Spleen (tissue), 11 donors: ENCODE measurements at regions not wholly inside any gene's neighbourhood (a gene's known extent, or its start where the extent isn't known, plus 50 kb on each side); places are given as distances from the start of the nearest gene placed in this dataset.

Experiments
- DNase-seq: peaks from one replicate; pipeline ENCODE4 v3.0.0-alpha.2; 2020
- H3K27ac ChIP-seq, 8 donors: fragments of 200-600 bp; sonication (generic) in 7 of 8; 1 replicate in 4 of 8; 2 replicates in 4 of 8; pipeline versions ENCODE4 v1.5.0 to v1.8.0; 2016 to 2021; ENCODE audit warnings: inconsistent platforms in 4 of 8, mild to moderate bottlenecking in 4 of 8, moderate library complexity in 1 of 8
- H3K27me3 ChIP-seq, 7 donors: fragments of 200-600 bp; sonication (generic) in 6 of 7; replicated peaks in 1 of 7; 1 replicate in 4 of 7; 2 replicates in 3 of 7; pipeline versions ENCODE4 v1.5.0 to v1.8.0; 2016 to 2021; ENCODE audit warnings: inconsistent platforms in 3 of 7, mild to moderate bottlenecking in 1 of 7
- H3K36me3 ChIP-seq, 6 donors: fragments of 200-600 bp; sonication (generic) in 5 of 6; 1 replicate in 4 of 6; 2 replicates in 2 of 6; pipeline versions ENCODE4 v1.5.0 to v1.8.0; 2016 to 2021; ENCODE audit warnings: inconsistent platforms in 2 of 6
- H3K4me1 ChIP-seq, 6 donors: fragments of 200-600 bp; sonication (generic) in 5 of 6; 1 replicate in 3 of 6; 2 replicates in 3 of 6; pipeline versions ENCODE4 v1.5.0 to v1.8.0; 2016 to 2021; ENCODE audit warnings: inconsistent platforms in 3 of 6
- H3K4me3 ChIP-seq, 8 donors: fragments of 200-600 bp; sonication (generic) in 7 of 8; 1 replicate in 4 of 8; 2 replicates in 4 of 8; pipeline versions ENCODE4 v1.5.0 to v1.8.0; 2016 to 2021; ENCODE audit warnings: inconsistent platforms in 4 of 8, mild to moderate bottlenecking in 4 of 8, moderate library complexity in 2 of 8
- H3K9me3 ChIP-seq, 8 donors: fragments of 200-600 bp; sonication (generic) in 7 of 8; 1 replicate in 4 of 8; 2 replicates in 4 of 8; pipeline versions ENCODE4 v1.5.0 to v1.8.0; 2016 to 2021; ENCODE audit warnings: inconsistent platforms in 4 of 8
- POLR2A ChIP-seq, 3 donors: fragments of 450-650 bp; IDR thresholded peaks; one replicate each; pipeline ENCODE4 v1.5.1; 2017; ENCODE audit warnings: antibody characterized with exemption in 3 of 3, mild to moderate bottlenecking in 1 of 3
- POLR2AphosphoS5 ChIP-seq, 3 donors: sonication (generic); formaldehyde crosslinking; IDR thresholded peaks; one replicate each; pipeline ENCODE4 v1.5.1; 2017; ENCODE audit warnings: antibody characterized with exemption in 3 of 3
- WGBS, 5 donors: extraction: QIAGEN DNeasy Blood & Tissue Kit in 3 of 5; methylation state at CpG; one replicate each; pipeline versions ENCODE4 v1.1.5 to v1.1.7; 2013 to 2018; 5-methylcytosine and 5-hydroxymethylcytosine counted together
- intact Hi-C: fragments of 100-400 bp; cut with DNase I; formaldehyde crosslinking; loops from one replicate; pipeline ENCODE4 v1.15.0; 2023; ENCODE audit warnings: low total_unique reads
- TF ChIP-seq, protein P1 (sequence below), 11 experiments: fragments of 200-600 bp in 7 of 11; fragments of 450-650 bp in 4 of 11; sonication (generic) in 4 of 11; IDR thresholded peaks in 8 of 11; conservative IDR thresholded peaks in 3 of 11; 1 replicate in 7 of 11; 2 replicates in 4 of 11; pipeline versions ENCODE4 v1.4.0 to v1.8.0; 2016 to 2021; ENCODE audit warnings: antibody characterized with exemption in 11 of 11, inconsistent platforms in 4 of 11, mild to moderate bottlenecking in 1 of 11
- donor health status: healthy with polysubstance abuse.
- donor health status: DM: no; HTN: no; CAD: no; lungs with moderate emphysema.
- donor health status: DM: no; HTN: no; CAD: no.
- donor health status: Bipolar disorder and iron deficiency.
- donor health status: healthy.
- donor health status: DM: no; HTN: no; CAD: no.
- donor health status: DM: yes; HTN: yes; CAD: no.

DNA sequence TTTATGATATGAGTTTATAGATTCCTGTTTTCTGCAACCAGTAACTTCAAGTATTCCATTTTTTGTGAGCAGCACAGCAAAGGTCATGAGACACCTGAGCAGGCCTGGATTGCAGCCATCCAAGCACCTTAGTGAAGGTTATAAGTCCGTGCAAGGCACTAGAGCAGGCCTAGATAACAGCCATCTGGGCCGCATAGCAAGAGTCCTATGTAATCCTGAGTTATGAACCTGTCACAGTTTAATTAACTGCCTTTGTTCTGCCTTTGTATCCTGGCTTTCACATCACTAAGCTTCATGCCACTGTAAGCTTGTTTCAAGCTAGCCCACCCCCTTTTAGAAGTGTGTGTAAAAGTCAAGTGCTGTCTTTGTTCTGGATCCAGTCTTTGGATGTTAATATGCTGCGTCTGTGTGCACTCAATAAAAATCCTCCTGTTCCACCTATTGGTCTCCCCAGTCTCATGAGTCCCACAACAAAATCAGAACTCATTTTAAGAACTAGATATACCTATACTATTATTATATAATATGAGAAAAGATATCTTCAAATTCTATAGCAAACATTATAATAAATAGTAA, 556.2 kb upstream of the CHRM3 start:
- Histone ChIP-seq H3K4me3 (no peak overlapping the region), H3K36me3 (no peaks in the 10 kb centered on the region), H3K27me3 (no peaks in the 10 kb centered on the region), H3K27ac (no peak overlapping the region), H3K9me3 (peaks cover 0 to 54% (median 40%) of the 10 kb centered on the region in 8 donors), H3K4me1 (no peaks in the 10 kb centered on the region)
- TF ChIP-seq, protein P1, sequence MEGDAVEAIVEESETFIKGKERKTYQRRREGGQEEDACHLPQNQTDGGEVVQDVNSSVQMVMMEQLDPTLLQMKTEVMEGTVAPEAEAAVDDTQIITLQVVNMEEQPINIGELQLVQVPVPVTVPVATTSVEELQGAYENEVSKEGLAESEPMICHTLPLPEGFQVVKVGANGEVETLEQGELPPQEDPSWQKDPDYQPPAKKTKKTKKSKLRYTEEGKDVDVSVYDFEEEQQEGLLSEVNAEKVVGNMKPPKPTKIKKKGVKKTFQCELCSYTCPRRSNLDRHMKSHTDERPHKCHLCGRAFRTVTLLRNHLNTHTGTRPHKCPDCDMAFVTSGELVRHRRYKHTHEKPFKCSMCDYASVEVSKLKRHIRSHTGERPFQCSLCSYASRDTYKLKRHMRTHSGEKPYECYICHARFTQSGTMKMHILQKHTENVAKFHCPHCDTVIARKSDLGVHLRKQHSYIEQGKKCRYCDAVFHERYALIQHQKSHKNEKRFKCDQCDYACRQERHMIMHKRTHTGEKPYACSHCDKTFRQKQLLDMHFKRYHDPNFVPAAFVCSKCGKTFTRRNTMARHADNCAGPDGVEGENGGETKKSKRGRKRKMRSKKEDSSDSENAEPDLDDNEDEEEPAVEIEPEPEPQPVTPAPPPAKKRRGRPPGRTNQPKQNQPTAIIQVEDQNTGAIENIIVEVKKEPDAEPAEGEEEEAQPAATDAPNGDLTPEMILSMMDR (IDR thresholded peaks at IDR 0.05 in 8 of 11, conservative IDR thresholded peaks at IDR 0.05 in 3 of 11): no peak
- no peak for TF ChIP-seq POLR2AphosphoS5 (IDR thresholded peaks at IDR 0.05)
- no peak for TF ChIP-seq POLR2A (IDR thresholded peaks at IDR 0.05)
- intact Hi-C loops: no loop called here
- WGBS, 5 donors: 72 to 85% (median 78%) methylated on average over 3 of the region's 3 CpGs
- DNase-seq: no peak

DNA sequence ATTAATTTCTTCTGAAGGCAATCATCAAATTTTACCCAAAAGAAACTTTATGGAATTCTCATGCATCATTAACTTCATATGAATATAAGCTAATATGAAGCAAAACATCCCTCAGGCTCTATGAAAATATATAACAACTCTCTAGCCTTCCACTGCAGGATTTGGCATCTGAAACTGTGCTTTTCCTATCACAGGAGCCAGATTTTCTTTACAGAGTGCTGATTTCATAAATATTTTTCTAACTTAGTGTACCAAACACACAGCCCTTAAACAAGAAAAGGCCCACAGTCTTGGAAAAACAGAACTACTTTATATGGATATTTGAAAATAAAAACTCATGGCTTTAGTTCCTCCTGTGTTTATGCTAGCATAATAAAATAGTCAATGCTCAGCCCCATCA, 559.5 kb upstream of the CHRM3 start:
- Histone ChIP-seq H3K27me3 (no peaks in the 10 kb centered on the region), H3K27ac (no peak overlapping the region), H3K4me3 (no peak overlapping the region), H3K36me3 (no peaks in the 10 kb centered on the region), H3K9me3 (peaks cover 0 to 54% (median 44%) of the 10 kb centered on the region in 8 donors), H3K4me1 (no peaks in the 10 kb centered on the region)
- TF ChIP-seq POLR2AphosphoS5 (IDR thresholded peaks at IDR 0.05) (no peak), POLR2A (IDR thresholded peaks at IDR 0.05) (no peak)
- TF ChIP-seq, protein P1 (IDR thresholded peaks at IDR 0.05 in 8 of 11, conservative IDR thresholded peaks at IDR 0.05 in 3 of 11): no peak
- no peak for DNase-seq
- intact Hi-C loops: no loop called here

DNA sequence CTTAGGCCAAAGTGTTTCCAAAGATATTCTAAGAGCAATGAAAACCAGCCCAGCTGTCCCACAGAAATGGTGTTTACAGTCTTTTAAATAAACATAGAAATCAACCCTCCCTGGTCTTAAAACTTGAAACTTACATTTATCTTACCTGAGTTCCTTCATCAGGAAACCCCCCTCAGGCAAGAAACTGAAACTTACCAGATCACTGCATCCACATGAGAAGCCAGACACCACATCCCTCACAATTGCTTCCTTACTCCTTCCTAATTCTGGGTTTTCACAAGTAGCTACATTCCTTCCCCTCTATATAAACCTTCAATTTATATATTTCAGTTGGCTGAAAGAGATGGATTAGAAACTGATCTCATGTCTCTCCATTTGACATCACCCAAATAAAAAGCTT, 563.0 kb upstream of the CHRM3 start:
- no peak overlapping the region for H3K27ac ChIP-seq
- peaks cover 0 to 31% (median 19%) of the 10 kb centered on the region in 8 donors for H3K9me3 ChIP-seq
- no peaks in the 10 kb centered on the region for H3K27me3 ChIP-seq
- no peak for DNase-seq
- intact Hi-C loops: no loop called here
- no peaks in the 10 kb centered on the region for H3K4me1 ChIP-seq
- TF ChIP-seq POLR2AphosphoS5 (IDR thresholded peaks at IDR 0.05): no peak
- no peak for TF ChIP-seq POLR2A (IDR thresholded peaks at IDR 0.05)
- TF ChIP-seq, protein P1 (IDR thresholded peaks at IDR 0.05 in 8 of 11, conservative IDR thresholded peaks at IDR 0.05 in 3 of 11): no peak
- no peak overlapping the region for H3K4me3 ChIP-seq
- no peaks in the 10 kb centered on the region for H3K36me3 ChIP-seq

DNA sequence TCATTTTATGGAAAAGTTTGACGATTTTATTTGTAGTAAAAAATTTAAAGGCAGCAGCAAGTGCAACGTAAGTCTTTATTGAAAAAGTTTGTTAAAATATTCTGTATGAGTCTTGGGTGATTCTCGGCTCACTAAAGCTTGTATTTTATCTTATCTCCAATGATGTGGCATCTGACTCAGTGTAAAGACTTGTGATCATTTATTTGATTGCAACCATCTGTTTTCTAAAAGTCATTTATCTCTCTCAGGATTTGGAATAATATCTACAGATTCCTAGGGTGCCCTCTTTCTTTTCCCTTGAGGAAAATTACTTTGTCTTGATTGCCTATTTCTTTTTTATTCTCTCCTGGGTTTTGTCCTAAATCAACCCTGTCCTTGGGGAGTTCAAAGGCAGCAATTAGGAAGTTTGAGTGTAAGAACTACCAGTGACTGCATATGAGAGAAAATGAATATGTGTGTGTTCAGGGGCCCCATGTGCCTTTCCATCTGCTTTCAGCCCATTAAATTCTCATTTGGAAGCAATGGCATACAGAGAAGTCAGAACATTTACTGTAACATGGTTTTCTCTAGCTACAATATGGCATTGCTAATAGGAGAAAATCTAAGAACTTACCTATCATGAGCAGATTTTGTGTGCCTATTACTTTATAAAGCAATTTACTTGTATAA, 575.0 kb upstream of the CHRM3 start:
- no peaks in the 10 kb centered on the region for H3K36me3 ChIP-seq

More for the DNA sequence above, 575.0 kb upstream of the CHRM3 start:
- Histone ChIP-seq H3K4me1 (no peaks in the 10 kb centered on the region), H3K4me3 (no peak overlapping the region), H3K9me3 (peaks cover 0 to 15% (median 2%) of the 10 kb centered on the region in 8 donors), H3K27ac (no peak overlapping the region), H3K27me3 (no peaks in the 10 kb centered on the region)
- DNase-seq: no peak
- TF ChIP-seq POLR2A (IDR thresholded peaks at IDR 0.05): no peak
- TF ChIP-seq, protein P1 (IDR thresholded peaks at IDR 0.05 in 8 of 11, conservative IDR thresholded peaks at IDR 0.05 in 3 of 11): no peak
- TF ChIP-seq POLR2AphosphoS5 (IDR thresholded peaks at IDR 0.05): no peak
- intact Hi-C loops: no loop called here
- WGBS, 5 donors: 66 to 78% (median 73%) methylated on average over 3 of the region's 3 CpGs
